SU-DHL-6 (cell line): ENCODE measurements at regions not wholly inside any gene's neighbourhood (a gene's known extent, or its start where the extent isn't known, plus 50 kb on each side); places are given as distances from the start of the nearest gene placed in this dataset.

ENCODE experiments used
- EZH2phosphoT487 ChIP-seq: fragments of 200-600 bp; sonication (generic), shearing (Covaris generic); conservative IDR thresholded peaks from 2 replicates; pipeline ENCODE4 v1.6.1; 2018; ENCODE audit warnings: mild to moderate bottlenecking, antibody characterized with exemption, low read length, moderate library complexity, mixed read lengths
- TF ChIP-seq, protein P1 (sequence below): fragments of 200-600 bp; sonication (generic); IDR thresholded peaks from one replicate; pipeline ENCODE4 v1.5.1; 2017; ENCODE audit warnings: antibody characterized with exemption, mild to moderate bottlenecking, low read length, moderate library complexity; ENCODE audit not compliant: insufficient read depth, poor library complexity, severe bottlenecking

DNA sequence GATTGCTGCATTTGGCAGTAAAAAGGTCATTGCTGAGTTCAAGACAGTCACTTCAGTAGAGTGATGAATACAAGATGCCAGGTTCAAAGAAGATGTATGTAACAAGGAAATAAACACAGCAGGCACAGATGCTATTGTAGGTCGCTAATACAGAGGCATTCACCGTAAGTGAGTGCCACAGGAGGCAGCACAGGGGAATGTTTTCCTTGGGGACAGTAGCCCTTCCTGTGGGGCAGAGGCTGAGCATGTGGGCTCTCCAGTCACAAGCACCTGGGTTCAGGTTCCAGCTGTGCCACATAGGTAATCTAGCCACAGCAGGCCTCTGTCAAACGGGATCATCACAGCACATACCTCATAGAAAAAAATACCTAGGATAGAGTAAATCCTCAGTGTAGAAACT, 86.3 kb downstream of the RSL24D1 start:
- TF ChIP-seq, protein P1, sequence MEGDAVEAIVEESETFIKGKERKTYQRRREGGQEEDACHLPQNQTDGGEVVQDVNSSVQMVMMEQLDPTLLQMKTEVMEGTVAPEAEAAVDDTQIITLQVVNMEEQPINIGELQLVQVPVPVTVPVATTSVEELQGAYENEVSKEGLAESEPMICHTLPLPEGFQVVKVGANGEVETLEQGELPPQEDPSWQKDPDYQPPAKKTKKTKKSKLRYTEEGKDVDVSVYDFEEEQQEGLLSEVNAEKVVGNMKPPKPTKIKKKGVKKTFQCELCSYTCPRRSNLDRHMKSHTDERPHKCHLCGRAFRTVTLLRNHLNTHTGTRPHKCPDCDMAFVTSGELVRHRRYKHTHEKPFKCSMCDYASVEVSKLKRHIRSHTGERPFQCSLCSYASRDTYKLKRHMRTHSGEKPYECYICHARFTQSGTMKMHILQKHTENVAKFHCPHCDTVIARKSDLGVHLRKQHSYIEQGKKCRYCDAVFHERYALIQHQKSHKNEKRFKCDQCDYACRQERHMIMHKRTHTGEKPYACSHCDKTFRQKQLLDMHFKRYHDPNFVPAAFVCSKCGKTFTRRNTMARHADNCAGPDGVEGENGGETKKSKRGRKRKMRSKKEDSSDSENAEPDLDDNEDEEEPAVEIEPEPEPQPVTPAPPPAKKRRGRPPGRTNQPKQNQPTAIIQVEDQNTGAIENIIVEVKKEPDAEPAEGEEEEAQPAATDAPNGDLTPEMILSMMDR: no peak
- TF ChIP-seq EZH2phosphoT487: no peak
